Body of pancreas (tissue), 4 donors: ENCODE measurements at regions not wholly inside any gene's neighbourhood (a gene's known extent, or its start where the extent isn't known, plus 50 kb on each side); places are given as distances from the start of the nearest gene placed in this dataset.

ENCODE experiments used
- ATAC-seq: fragments of 150-250 bp; one replicate; pipeline ENCODE4 v1.9.1; 2016
- DNase-seq, 4 donors: peaks; one replicate each; pipeline ENCODE4 v3.0.0-alpha.2; 2019
- H3K27ac ChIP-seq, 4 donors: fragments of 200-600 bp; sonication (generic); 1 replicate in 3 of 4; 2 replicates in 1 of 4; pipeline versions ENCODE4 v1.5.1 to v1.6.1; 2016 to 2019; ENCODE audit warnings: mild to moderate bottlenecking in 1 of 4, mixed read lengths in 1 of 4, moderate library complexity in 1 of 4
- H3K27me3 ChIP-seq, 2 donors: fragments of 200-600 bp; sonication (generic); one replicate each; pipeline ENCODE4 v1.6.0; 2016; ENCODE audit warnings: mild to moderate bottlenecking in 1 of 2
- H3K36me3 ChIP-seq, 2 donors: fragments of 200-600 bp; sonication (generic); replicated peaks in 1 of 2; 2 replicates each; pipeline ENCODE4 v1.5.1; 2016; ENCODE audit warnings: low read depth in 2 of 2; ENCODE audit not compliant: insufficient read depth in 1 of 2
- H3K4me1 ChIP-seq: fragments of 200-600 bp; sonication (generic); one replicate; pipeline ENCODE4 v1.6.0; 2016
- H3K4me3 ChIP-seq, 2 donors: fragments of 200-600 bp; sonication (generic); 1 replicate in 1 of 2; 2 replicates in 1 of 2; pipeline ENCODE4 v1.5.1; 2016 to 2019
- H3K9me3 ChIP-seq, 3 donors: fragments of 200-600 bp; sonication (generic); 1 replicate in 2 of 3; 2 replicates in 1 of 3; pipeline ENCODE4 v1.5.1; 2016
- CTCF ChIP-seq, 7 experiments: fragments of 450-650 bp in 4 of 7; fragments of 200-600 bp in 3 of 7; sonication (generic) in 3 of 7; IDR thresholded peaks; one replicate each; pipeline ENCODE4 v1.5.1; 2016 to 2019; ENCODE audit warnings: antibody characterized with exemption in 7 of 7
- POLR2A ChIP-seq, 3 donors: fragments of 450-650 bp; IDR thresholded peaks; one replicate each; pipeline ENCODE4 v1.6.1; 2016; ENCODE audit warnings: antibody characterized with exemption in 3 of 3, mild to moderate bottlenecking in 2 of 3
- WGBS, 2 donors: methylation state at CpG; one replicate each; pipeline ENCODE4 v1.1.5; 2017; 5-methylcytosine and 5-hydroxymethylcytosine counted together
- intact Hi-C: fragments of 100-400 bp; cut with DNase I; formaldehyde crosslinking; loops from one replicate; pipeline ENCODE4 v1.15.1; 2023

- Histone ChIP-seq H3K36me3 (no peaks in the 10 kb centered on the region), H3K9me3 (no peaks in the 10 kb centered on the region), H3K27me3 (no peaks in the 10 kb centered on the region), H3K4me1 (no peaks in the 10 kb centered on the region), H3K27ac (no peak overlapping the region), H3K4me3 (no peak overlapping the region)
- ATAC-seq = no peak
- no peak for TF ChIP-seq CTCF (IDR thresholded peaks at IDR 0.05)
- no peak for TF ChIP-seq POLR2A (IDR thresholded peaks at IDR 0.05)
- 31 to 54% methylated on average over 1 of the region's 1 CpG for WGBS, 2 donors
- no peak for DNase-seq
- intact Hi-C loops = no loop called here
Observed at GRCh38 chr3:72062017-72062416, 277.1 kb upstream of the PROK2 start.

- no peak overlapping the region for H3K4me3 ChIP-seq
- ATAC-seq (no peak), DNase-seq (no peak)
- no peaks in the 10 kb centered on the region for H3K9me3 ChIP-seq
- TF ChIP-seq CTCF (IDR thresholded peaks at IDR 0.05) (no peak), POLR2A (IDR thresholded peaks at IDR 0.05) (no peak)
- WGBS, 2 donors = 50 to 66% methylated on average over 5 of the region's 5 CpGs
- intact Hi-C loops = no loop called here
- no peaks in the 10 kb centered on the region for H3K4me1 ChIP-seq
- no peaks in the 10 kb centered on the region for H3K36me3 ChIP-seq
- H3K27ac ChIP-seq = no peak overlapping the region
- no peaks in the 10 kb centered on the region for H3K27me3 ChIP-seq
Observed at GRCh38 chr3:72060447-72061034, 275.6 kb upstream of the PROK2 start.

GRCh38 chr3:72058493-72059081, 273.6 kb upstream of the PROK2 start:
- Histone ChIP-seq H3K4me3 (no peak overlapping the region), H3K4me1 (no peaks in the 10 kb centered on the region), H3K9me3 (no peaks in the 10 kb centered on the region), H3K36me3 (no peaks in the 10 kb centered on the region), H3K27ac (no peak overlapping the region), H3K27me3 (no peaks in the 10 kb centered on the region)
- TF ChIP-seq POLR2A (IDR thresholded peaks at IDR 0.05) = no peak
- TF ChIP-seq CTCF (IDR thresholded peaks at IDR 0.05) = no peak
- DNase-seq = peak in 1 of 4 donors; percentile 9
- ATAC-seq = no peak
- 74 to 84% methylated on average over 9 of the region's 9 CpGs for WGBS, 2 donors
- intact Hi-C loops = no loop called here

GRCh38 chr3:72055436-72055835, 270.5 kb upstream of the PROK2 start:
- TF ChIP-seq POLR2A (IDR thresholded peaks at IDR 0.05) (no peak), CTCF (IDR thresholded peaks at IDR 0.05) (no peak)
- no peaks in the 10 kb centered on the region for H3K4me1 ChIP-seq
- no peaks in the 10 kb centered on the region for H3K36me3 ChIP-seq
- no peak for ATAC-seq
- intact Hi-C loops = no loop called here
- no peaks in the 10 kb centered on the region for H3K27me3 ChIP-seq
- H3K27ac ChIP-seq = no peak overlapping the region
- H3K4me3 ChIP-seq = no peak overlapping the region
- no peaks in the 10 kb centered on the region for H3K9me3 ChIP-seq
- WGBS, 2 donors = 80% methylated on average over 1 of the region's 1 CpG; no CpG with 5 or more reads in 1 of the 2 donors
- no peak for DNase-seq

- Histone ChIP-seq H3K4me3 (no peak overlapping the region), H3K4me1 (no peaks in the 10 kb centered on the region), H3K27me3 (no peaks in the 10 kb centered on the region), H3K27ac (no peak overlapping the region), H3K36me3 (no peaks in the 10 kb centered on the region), H3K9me3 (no peaks in the 10 kb centered on the region)
- DNase-seq (no peak), ATAC-seq (no peak)
- TF ChIP-seq CTCF (IDR thresholded peaks at IDR 0.05) (no peak), POLR2A (IDR thresholded peaks at IDR 0.05) (no peak)
- intact Hi-C loops = no loop called here
- 88 to 100% methylated on average over 1 of the region's 1 CpG for WGBS, 2 donors
Observed at GRCh38 chr3:72054976-72055375, 270.0 kb upstream of the PROK2 start.
